K562 (cell line): ENCODE measurements at regions not wholly inside any gene's neighbourhood (a gene's known extent, or its start where the extent isn't known, plus 50 kb on each side); places are given as distances from the start of the nearest gene placed in this dataset.

ENCODE experiments used
- BHLHE40 ChIP-seq: IDR thresholded peaks from 2 replicates; pipeline ENCODE4 v1.6.1; 2011; ENCODE audit warnings: low read length, improper control_type of control experiment
- CXXC5 ChIP-seq: fragments of 250-450 bp; sonication (Bioruptor Pico); IDR thresholded peaks from 2 replicates; pipeline ENCODE4 v1.8.0; 2022; ENCODE audit warnings: inconsistent platforms, mild to moderate bottlenecking, moderate library complexity
- ELF4 ChIP-seq: fragments of 450-650 bp; formaldehyde crosslinking; IDR thresholded peaks from 2 replicates; pipeline ENCODE4 v1.4.0; 2022; ENCODE audit warnings: missing genetic modification characterization
- ETS2 ChIP-seq: IDR thresholded peaks from 2 replicates; pipeline ENCODE4 v1.6.1; 2016; ENCODE audit warnings: borderline replicate concordance, missing genetic modification characterization, mild to moderate bottlenecking, moderate library complexity, missing compliant biosample characterization; ENCODE audit not compliant: poor library complexity, severe bottlenecking
- FOXJ2 ChIP-seq: fragments of 200-800 bp; sonication (Bioruptor generic); IDR thresholded peaks from 2 replicates; pipeline ENCODE4 v1.6.1; 2016; ENCODE audit warnings: missing genetic modification characterization, missing compliant biosample characterization
- MAFK ChIP-seq: IDR thresholded peaks from 2 replicates; pipeline ENCODE4 v1.6.1; 2011; ENCODE audit warnings: low read length, improper control_type of control experiment
- MYNN ChIP-seq, 2 experiments: sonication (generic); formaldehyde crosslinking in 1 of 2; IDR thresholded peaks; 2 replicates each; pipeline versions ENCODE4 v1.5.0 to v1.6.1; 2016 to 2020; ENCODE audit warnings: antibody characterized with exemption in 1 of 2, missing genetic modification reagents in 1 of 2
- NFXL1 ChIP-seq: fragments of 450-650 bp; formaldehyde crosslinking; IDR thresholded peaks from 2 replicates; pipeline ENCODE4 v1.4.0; 2021; ENCODE audit warnings: mild to moderate bottlenecking
- VEZF1 ChIP-seq: fragments of 200-800 bp; sonication (Bioruptor generic); IDR thresholded peaks from 2 replicates; pipeline ENCODE4 v1.6.1; 2017; ENCODE audit warnings: missing genetic modification characterization, missing compliant biosample characterization
- ZBTB11 ChIP-seq, 3 experiments: fragments of 200-800 bp in 1 of 3; fragments of 250-450 bp in 1 of 3; fragments of 450-650 bp in 1 of 3; sonication (Bioruptor Pico) in 1 of 3; sonication (Bioruptor generic) in 1 of 3; formaldehyde crosslinking in 1 of 3; IDR thresholded peaks; 2 replicates each; pipeline versions ENCODE4 v1.6.1 to v1.8.0; 2016 to 2022; ENCODE audit warnings: mild to moderate bottlenecking in 2 of 3, missing genetic modification characterization in 2 of 3, missing compliant biosample characterization in 1 of 3, moderate library complexity in 1 of 3
- ZNF280B ChIP-seq: fragments of 250-450 bp; sonication (Bioruptor Pico); IDR thresholded peaks from 2 replicates; pipeline ENCODE4 v1.5.1; 2021; ENCODE audit warnings: mild to moderate bottlenecking
- ZNF507 ChIP-seq: conservative IDR thresholded peaks from 2 replicates; pipeline ENCODE4 v1.6.1; 2017; ENCODE audit warnings: missing genetic modification characterization, missing compliant biosample characterization
- ZNF695 ChIP-seq: fragments of 450-650 bp; formaldehyde crosslinking; IDR thresholded peaks from 2 replicates; pipeline ENCODE4 v1.4.0; 2020; ENCODE audit warnings: mild to moderate bottlenecking, moderate library complexity
- TF ChIP-seq, protein P1 (sequence below), 2 experiments: IDR thresholded peaks in 1 of 2; conservative IDR thresholded peaks in 1 of 2; 2 replicates each; pipeline ENCODE4 v1.6.1; 2016; ENCODE audit warnings: low read depth in 2 of 2, mild to moderate bottlenecking in 1 of 2, missing compliant biosample characterization in 1 of 2, missing genetic modification characterization in 1 of 2, moderate library complexity in 1 of 2
- TF ChIP-seq, protein P2 (sequence below): fragments of 450-650 bp; IDR thresholded peaks from one replicate; pipeline ENCODE4 v1.6.1; 2018; ENCODE audit warnings: mild to moderate bottlenecking, moderate library complexity; ENCODE audit not compliant: partially characterized antibody

GRCh38 chr6:105740946-105741645 is 338.2 kb upstream of the PREP start (continued):
- TF ChIP-seq MAFK (no peak), ZBTB11 (CRISPR knock-in tag; IDR thresholded peaks at IDR 0.05) (0 out of 6 replicates have a peak, but pooled peaks of 1 of the 3 experiments have one; percentile 44), FOXJ2 (tag) (0 out of 2 replicates have a peak, but pooled peaks have one; percentile 50), ELF4 (no peak), NFXL1 (CRISPR knock-in tag) (no peak), MYNN (IDR thresholded peaks at IDR 0.05) (no peak), MYNN (CRISPR knock-in tag; IDR thresholded peaks at IDR 0.05) (no peak), ETS2 (tag) (no peak), CXXC5 (CRISPR knock-in tag) (no peak; the same call in 1 of the 2 replicates), ZNF695 (CRISPR knock-in tag) (no peak), ZNF507 (tag) (no peak), VEZF1 (CRISPR knock-in tag) (no peak), ZNF280B (CRISPR knock-in tag) (no peak), BHLHE40 (no peak)
- TF ChIP-seq, protein P1, sequence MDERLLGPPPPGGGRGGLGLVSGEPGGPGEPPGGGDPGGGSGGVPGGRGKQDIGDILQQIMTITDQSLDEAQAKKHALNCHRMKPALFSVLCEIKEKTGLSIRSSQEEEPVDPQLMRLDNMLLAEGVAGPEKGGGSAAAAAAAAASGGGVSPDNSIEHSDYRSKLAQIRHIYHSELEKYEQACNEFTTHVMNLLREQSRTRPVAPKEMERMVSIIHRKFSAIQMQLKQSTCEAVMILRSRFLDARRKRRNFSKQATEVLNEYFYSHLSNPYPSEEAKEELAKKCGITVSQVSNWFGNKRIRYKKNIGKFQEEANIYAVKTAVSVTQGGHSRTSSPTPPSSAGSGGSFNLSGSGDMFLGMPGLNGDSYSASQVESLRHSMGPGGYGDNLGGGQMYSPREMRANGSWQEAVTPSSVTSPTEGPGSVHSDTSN (CRISPR knock-in tag; IDR thresholded peaks at IDR 0.05; ENCODE audit: low read depth), result no peak
- TF ChIP-seq, protein P1 (tag; conservative IDR thresholded peaks at IDR 0.05; ENCODE audit: low read depth), result peak; percentile 77
- TF ChIP-seq, protein P2, sequence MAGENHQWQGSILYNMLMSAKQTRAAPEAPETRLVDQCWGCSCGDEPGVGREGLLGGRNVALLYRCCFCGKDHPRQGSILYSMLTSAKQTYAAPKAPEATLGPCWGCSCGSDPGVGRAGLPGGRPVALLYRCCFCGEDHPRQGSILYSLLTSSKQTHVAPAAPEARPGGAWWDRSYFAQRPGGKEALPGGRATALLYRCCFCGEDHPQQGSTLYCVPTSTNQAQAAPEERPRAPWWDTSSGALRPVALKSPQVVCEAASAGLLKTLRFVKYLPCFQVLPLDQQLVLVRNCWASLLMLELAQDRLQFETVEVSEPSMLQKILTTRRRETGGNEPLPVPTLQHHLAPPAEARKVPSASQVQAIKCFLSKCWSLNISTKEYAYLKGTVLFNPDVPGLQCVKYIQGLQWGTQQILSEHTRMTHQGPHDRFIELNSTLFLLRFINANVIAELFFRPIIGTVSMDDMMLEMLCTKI, result no peak
